Endothelial cell of umbilical vein (primary cell): ENCODE measurements at regions not wholly inside any gene's neighbourhood (a gene's known extent, or its start where the extent isn't known, plus 50 kb on each side); places are given as distances from the start of the nearest gene placed in this dataset.

Experiments used
- BruUV-seq: library from RNA; stranded (reverse); fragments of 400-500 nt; replicated peaks from 2 replicates; lab custom pipeline; 2021; lab: Mats Ljungman, UMichigan
- CTCF ChIA-PET: fragments of 300-600, 350-600 bp; sonication (Branson Sonifier 250); formaldehyde crosslinking; loops from one replicate; lab custom pipeline; 2021; ENCODE audit warnings: antibody characterized with exemption, inconsistent platforms; lab: Charles Lee
- POLR2A ChIA-PET: fragments of 300-600, 350-600 bp; sonication (Branson Sonifier 250); formaldehyde crosslinking; loops from one replicate; lab custom pipeline; 2021; ENCODE audit warnings: antibody characterized with exemption, inconsistent platforms; lab: Charles Lee
- DNase-seq: peaks from one replicate; pipeline ENCODE4 v3.0.0-alpha.2; 2011; ENCODE audit warnings: low read depth, low spot score
- FAIRE-seq: peaks from 2 replicates; lab custom pipeline; 2011; peaks lifted over from hg19 to GRCh38; lab: Jason Lieb, UNC
- H2AFZ ChIP-seq: 2 replicates; pipeline ENCODE4 v1.6.0; 2012; ENCODE audit warnings: low read depth, low read length, control low read depth, inconsistent platforms
- H3K27ac ChIP-seq: 2 replicates; pipeline ENCODE4 v1.5.1; 2011; ENCODE audit warnings: low read depth, mild to moderate bottlenecking, control low read depth, low read length, moderate library complexity; ENCODE audit not compliant: insufficient read depth
- H3K27me3 ChIP-seq, 2 experiments: 2 replicates each; pipeline versions ENCODE4 v1.6.0 to v1.6.1; 2011; ENCODE audit warnings: low read length in 2 of 2, mixed read lengths in 1 of 2; ENCODE audit not compliant: control insufficient read depth in 2 of 2, insufficient read depth in 2 of 2
- H3K36me3 ChIP-seq, 2 experiments: 2 replicates in 1 of 2; 3 replicates in 1 of 2; pipeline ENCODE4 v1.5.1; 2011; ENCODE audit warnings: low read length in 2 of 2, mild to moderate bottlenecking in 1 of 2, moderate library complexity in 1 of 2; ENCODE audit not compliant: control insufficient read depth in 2 of 2, insufficient read depth in 2 of 2; ENCODE audit errors: extremely low read depth in 1 of 2
- H3K4me1 ChIP-seq: 3 replicates; pipeline ENCODE4 v1.5.1; 2011; ENCODE audit warnings: mild to moderate bottlenecking, low read length; ENCODE audit not compliant: control insufficient read depth, insufficient read depth; ENCODE audit errors: extremely low read depth
- H3K4me2 ChIP-seq: 2 replicates; pipeline ENCODE4 v1.6.1; 2011; ENCODE audit warnings: low read length, control low read depth, mixed read lengths; ENCODE audit not compliant: insufficient read depth
- H3K4me3 ChIP-seq, 3 experiments: fragments of 200-600 bp in 1 of 3; sonication (generic), shearing (Covaris generic) in 1 of 3; replicated peaks in 1 of 3; 2 replicates each; pipeline ENCODE4 v1.5.1; 2011 to 2016; ENCODE audit warnings: control low read depth in 3 of 3, low read length in 3 of 3, mild to moderate bottlenecking in 2 of 3, inconsistent platforms in 1 of 3, low read depth in 1 of 3, moderate library complexity in 1 of 3; ENCODE audit not compliant: insufficient read depth in 1 of 3
- H3K79me2 ChIP-seq: 2 replicates; pipeline ENCODE4 v1.6.0; 2012; ENCODE audit warnings: low read length, inconsistent platforms; ENCODE audit not compliant: control insufficient read depth, insufficient read depth
- H3K9ac ChIP-seq: replicated peaks from 2 replicates; pipeline ENCODE3; 2011; ENCODE audit warnings: low read length, control low read depth; ENCODE audit not compliant: insufficient read depth; ENCODE audit errors: extremely low read depth
- H3K9me1 ChIP-seq: replicated peaks from 3 replicates; pipeline ENCODE4 v1.6.0; 2011; ENCODE audit warnings: mild to moderate bottlenecking, low read length; ENCODE audit not compliant: control insufficient read depth, insufficient read depth; ENCODE audit errors: extremely low read depth
- H3K9me3 ChIP-seq: replicated peaks from 2 replicates; pipeline ENCODE4 v1.5.1; 2012; ENCODE audit warnings: low read length, inconsistent platforms; ENCODE audit not compliant: control insufficient read depth, insufficient read depth
- H4K20me1 ChIP-seq: replicated peaks from 2 replicates; pipeline ENCODE3; 2011; ENCODE audit warnings: mild to moderate bottlenecking, low read length; ENCODE audit not compliant: control insufficient read depth, insufficient read depth; ENCODE audit errors: extremely low read depth
- EZH2 ChIP-seq: IDR thresholded peaks from 2 replicates; pipeline ENCODE4 v1.6.1; 2012; ENCODE audit warnings: borderline replicate concordance, low read depth, mild to moderate bottlenecking, moderate library complexity, low read length, inconsistent platforms; ENCODE audit not compliant: severe bottlenecking
- FOS ChIP-seq: IDR thresholded peaks from 2 replicates; pipeline ENCODE4 v1.6.1; 2011; ENCODE audit warnings: mild to moderate bottlenecking, low read length, moderate library complexity, borderline replicate concordance; ENCODE audit not compliant: insufficient read depth
- GATA2 ChIP-seq: IDR thresholded peaks from 2 replicates; pipeline ENCODE4 v1.7.0; 2011; ENCODE audit warnings: low read depth, mild to moderate bottlenecking, moderate library complexity, mixed read lengths, low read length; ENCODE audit not compliant: insufficient read length, insufficient read depth
- JUN ChIP-seq: IDR thresholded peaks from 2 replicates; pipeline ENCODE4 v1.6.1; 2011; ENCODE audit warnings: borderline replicate concordance, low read depth; ENCODE audit not compliant: insufficient read length, insufficient read depth
- MYC ChIP-seq: IDR thresholded peaks from one replicate; pipeline ENCODE4 v1.6.1; 2011; ENCODE audit warnings: mild to moderate bottlenecking, low read depth, low read length
- POLR2A ChIP-seq: IDR thresholded peaks from 2 replicates; pipeline ENCODE4 v1.6.1; 2012; ENCODE audit warnings: low read depth, mild to moderate bottlenecking, control low read depth, low read length
- POLR2AphosphoS5 ChIP-seq: IDR thresholded peaks from 2 replicates; pipeline ENCODE4 v1.6.1; 2012; ENCODE audit warnings: low read depth, mild to moderate bottlenecking, control low read depth, low read length, moderate library complexity; ENCODE audit not compliant: insufficient read depth
- dilution Hi-C: fragments of 300-500 bp; cut with MboI; formaldehyde crosslinking; loops from one replicate; pipeline ENCODE4 v1.15.0; 2019; ENCODE audit warnings: low sequenced_read_pairs; ENCODE audit not compliant: extremely low pct_ligation_motif_present
- intact Hi-C: fragments of 100-400 bp; cut with micrococcal nuclease; formaldehyde crosslinking; loops from one replicate; pipeline ENCODE4 v1.10.0; 2022
- TF ChIP-seq, protein P1 (sequence below), 2 donors: IDR thresholded peaks; 1 replicate in 1 of 2; 2 replicates in 1 of 2; pipeline ENCODE4 v1.5.1; 2011; ENCODE audit warnings: low read length in 2 of 2, mild to moderate bottlenecking in 2 of 2, moderate library complexity in 2 of 2, control low read depth in 1 of 2, inconsistent platforms in 1 of 2, low read depth in 1 of 2; ENCODE audit not compliant: insufficient read depth in 1 of 2; ENCODE audit errors: extremely low read depth in 1 of 2
- TF ChIP-seq, protein P2 (sequence below): IDR thresholded peaks from 2 replicates; pipeline ENCODE4 v1.6.1; 2011; ENCODE audit not compliant: insufficient read depth, insufficient read length

DNA sequence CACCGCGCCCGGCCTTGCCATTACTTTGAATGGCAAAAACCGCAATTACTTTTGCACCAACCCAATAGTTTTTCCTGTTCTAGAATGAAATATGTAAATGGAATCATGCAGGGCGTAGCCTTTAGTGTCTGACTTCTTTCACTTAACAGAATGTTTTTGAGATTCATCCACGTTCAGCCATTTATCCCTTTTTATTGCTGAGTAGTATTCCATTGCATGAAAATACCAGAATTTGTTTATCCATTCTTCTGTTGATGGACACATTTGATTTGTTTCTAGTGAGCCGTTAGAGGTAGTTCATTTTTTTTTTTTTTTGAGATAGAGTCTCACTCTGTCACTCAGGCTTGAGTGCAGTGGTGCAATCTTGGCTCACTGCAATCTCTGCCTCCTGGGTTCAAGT, 90.6 kb downstream of the SLC25A47 start:
- FAIRE-seq (no peak), DNase-seq (no peak)
- no peaks in the 10 kb centered on the region for H3K36me3 ChIP-seq
- POLR2A ChIA-PET = no interaction called here
- H3K4me2 ChIP-seq = no peak overlapping the region
- H3K27ac ChIP-seq = no peak overlapping the region
- intact Hi-C loops = loop anchor here (10.0 kb wide), 1 partner anchor 131 kb away; no protein-coding TSS in a partner anchor
- H3K79me2 ChIP-seq = no peaks in the 10 kb centered on the region
- BruUV-seq = no TSS peak
- H3K27me3 ChIP-seq = no peaks in the 10 kb centered on the region
- no peaks in the 10 kb centered on the region for H3K9me1 ChIP-seq
- CTCF ChIA-PET = interaction anchor here (4.6 kb wide), 1 partner anchor 29 kb away, joined by 55 read pairs; no protein-coding TSS in a partner anchor
- no peak overlapping the region for H3K4me3 ChIP-seq
- dilution Hi-C loops = loop anchor here (25.0 kb wide), 1 partner anchor 249 kb away; no protein-coding TSS in a partner anchor
- H3K4me1 ChIP-seq = no peaks in the 10 kb centered on the region
- TF ChIP-seq FOS (no peak), GATA2 (no peak), EZH2 (no peak)
- H3K9me3 ChIP-seq = no peaks in the 10 kb centered on the region
- no peak overlapping the region for H3K9ac ChIP-seq
- no peaks in the 10 kb centered on the region for H4K20me1 ChIP-seq
- H2AFZ ChIP-seq = no peak overlapping the region

DNA sequence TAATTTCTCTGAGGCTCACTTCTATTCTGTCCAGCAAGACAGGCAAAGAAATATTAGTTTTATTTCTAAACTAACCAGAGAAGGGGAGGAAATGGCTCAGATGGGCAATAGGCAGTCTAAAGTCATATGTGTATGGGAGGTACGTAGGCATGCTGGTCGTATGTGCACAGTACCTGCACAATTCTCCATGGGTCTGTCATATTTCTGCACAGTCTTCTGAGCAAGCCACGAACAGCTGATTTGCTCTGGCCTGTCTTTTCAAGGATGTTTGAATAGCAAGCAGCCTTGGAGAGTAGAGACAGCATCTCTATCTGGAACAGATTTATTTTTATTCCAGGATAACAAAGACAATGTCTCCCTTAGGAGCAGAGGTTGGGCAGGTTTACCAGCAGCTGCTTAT, 92.1 kb downstream of the SLC25A47 start:
- H2AFZ ChIP-seq = no peak overlapping the region
- no peak overlapping the region for H3K4me3 ChIP-seq
- CTCF ChIA-PET = interaction anchor here (1.5 to 4.6 kb wide), 2 partner anchors 31 to 230 kb away, joined by 6 to 55 read pairs; no protein-coding TSS in a partner anchor
- no peaks in the 10 kb centered on the region for H3K9me1 ChIP-seq
- H3K36me3 ChIP-seq = no peaks in the 10 kb centered on the region
- POLR2A ChIA-PET = no interaction called here
- H3K4me1 ChIP-seq = no peaks in the 10 kb centered on the region
- BruUV-seq = no TSS peak
- no peaks in the 10 kb centered on the region for H3K27me3 ChIP-seq
- FAIRE-seq (no peak), DNase-seq (no peak)
- no peaks in the 10 kb centered on the region for H4K20me1 ChIP-seq
- H3K79me2 ChIP-seq = no peaks in the 10 kb centered on the region
- no peak overlapping the region for H3K4me2 ChIP-seq
- intact Hi-C loops = loop anchor here (10.0 kb wide), 1 partner anchor 130 kb away; no protein-coding TSS in a partner anchor
- H3K27ac ChIP-seq = no peak overlapping the region
- no peak overlapping the region for H3K9ac ChIP-seq
- no peak for TF ChIP-seq EZH2
- TF ChIP-seq, protein P1, sequence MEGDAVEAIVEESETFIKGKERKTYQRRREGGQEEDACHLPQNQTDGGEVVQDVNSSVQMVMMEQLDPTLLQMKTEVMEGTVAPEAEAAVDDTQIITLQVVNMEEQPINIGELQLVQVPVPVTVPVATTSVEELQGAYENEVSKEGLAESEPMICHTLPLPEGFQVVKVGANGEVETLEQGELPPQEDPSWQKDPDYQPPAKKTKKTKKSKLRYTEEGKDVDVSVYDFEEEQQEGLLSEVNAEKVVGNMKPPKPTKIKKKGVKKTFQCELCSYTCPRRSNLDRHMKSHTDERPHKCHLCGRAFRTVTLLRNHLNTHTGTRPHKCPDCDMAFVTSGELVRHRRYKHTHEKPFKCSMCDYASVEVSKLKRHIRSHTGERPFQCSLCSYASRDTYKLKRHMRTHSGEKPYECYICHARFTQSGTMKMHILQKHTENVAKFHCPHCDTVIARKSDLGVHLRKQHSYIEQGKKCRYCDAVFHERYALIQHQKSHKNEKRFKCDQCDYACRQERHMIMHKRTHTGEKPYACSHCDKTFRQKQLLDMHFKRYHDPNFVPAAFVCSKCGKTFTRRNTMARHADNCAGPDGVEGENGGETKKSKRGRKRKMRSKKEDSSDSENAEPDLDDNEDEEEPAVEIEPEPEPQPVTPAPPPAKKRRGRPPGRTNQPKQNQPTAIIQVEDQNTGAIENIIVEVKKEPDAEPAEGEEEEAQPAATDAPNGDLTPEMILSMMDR (IDR thresholded peaks at IDR 0.05; ENCODE audit: extremely low read depth in 1 of 2, insufficient read depth in 1 of 2, low read depth in 1 of 2, low read length in 2 of 2) = no peak
- TF ChIP-seq GATA2 = no peak
- TF ChIP-seq JUN = no peak
- TF ChIP-seq, protein P2, sequence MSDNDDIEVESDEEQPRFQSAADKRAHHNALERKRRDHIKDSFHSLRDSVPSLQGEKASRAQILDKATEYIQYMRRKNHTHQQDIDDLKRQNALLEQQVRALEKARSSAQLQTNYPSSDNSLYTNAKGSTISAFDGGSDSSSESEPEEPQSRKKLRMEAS = no peak
- TF ChIP-seq MYC = no peak
- TF ChIP-seq POLR2A = no peak
- TF ChIP-seq POLR2AphosphoS5 = no peak
- no peak for TF ChIP-seq FOS
- dilution Hi-C loops = loop anchor here (25.0 kb wide), 1 partner anchor 247 kb away; no protein-coding TSS in a partner anchor
- no peaks in the 10 kb centered on the region for H3K9me3 ChIP-seq
